A549 (cell line): ENCODE measurements at regions not wholly inside any gene's neighbourhood (a gene's known extent, or its start where the extent isn't known, plus 50 kb on each side); places are given as distances from the start of the nearest gene placed in this dataset.

ENCODE experiments used
- ATAC-seq, 2 experiments: fragments of 200-7000 bp in 1 of 2; fragments of >200 bp in 1 of 2; cut with Nextera tagmentation in 1 of 2; cut with Tn5 transposase in 1 of 2; 3 replicates each; pipeline versions ENCODE4 v1.8.0 to v1.9.1; 2018 to 2020; ENCODE audit warnings: mild to moderate bottlenecking in 1 of 2, moderate library complexity in 1 of 2
- CTCF ChIA-PET: fragments of 300-600 bp; sonication (Branson Sonifier 250); formaldehyde crosslinking; extraction: SDS; loops from one replicate; lab custom pipeline; 2021; ENCODE audit warnings: antibody characterized with exemption, inconsistent platforms; lab: Yijun Ruan, JAX
- POLR2A ChIA-PET: fragments of 350-600 bp; formaldehyde crosslinking; extraction: SDS; loops from one replicate; lab custom pipeline; 2021; ENCODE audit warnings: antibody characterized with exemption, inconsistent platforms; lab: Yijun Ruan, JAX
- DNase-seq, 2 experiments: peaks; one replicate each; pipeline versions ENCODE4 v3.0.0 to v3.0.0-alpha.2; 2011 to 2016; ENCODE audit warnings: low read depth in 1 of 2, low spot score in 1 of 2
- FAIRE-seq: peaks from 2 replicates; lab custom pipeline; 2011; peaks lifted over from hg19 to GRCh38; lab: Jason Lieb, UNC
- H3K27ac ChIP-seq, 2 experiments: fragments of >200 bp; sonication (Bioruptor Twin); formaldehyde crosslinking; 3 replicates each; pipeline ENCODE4 v1.5.1; 2016 to 2017
- H3K4me1 ChIP-seq: fragments of >200 bp; sonication (Bioruptor Twin); formaldehyde crosslinking; 3 replicates; pipeline ENCODE4 v1.6.1; 2016
- H3K4me2 ChIP-seq: fragments of >200 bp; sonication (Bioruptor Twin); formaldehyde crosslinking; 3 replicates; pipeline ENCODE4 v1.6.1; 2016
- H3K4me3 ChIP-seq: fragments of >200 bp; sonication (Bioruptor Twin); formaldehyde crosslinking; 3 replicates; pipeline ENCODE4 v1.5.1; 2016
- H3K9me3 ChIP-seq: fragments of >200 bp; sonication (Bioruptor Twin); formaldehyde crosslinking; 3 replicates; pipeline ENCODE4 v1.6.1; 2016
- CBX2 ChIP-seq: fragments of 200-600 bp; sonication (generic); IDR thresholded peaks from 2 replicates; pipeline ENCODE4 v1.6.1; 2016; ENCODE audit warnings: low read depth, mild to moderate bottlenecking, borderline replicate concordance
- EHMT2 ChIP-seq: fragments of 200-600 bp; sonication (generic); IDR thresholded peaks from 2 replicates; pipeline ENCODE4 v1.6.1; 2016; ENCODE audit warnings: antibody characterized with exemption, low read depth, mild to moderate bottlenecking, moderate library complexity
- FOSL2 ChIP-seq, 2 experiments: fragments of 450-650 bp in 1 of 2; fragments of >200 bp in 1 of 2; sonication (Bioruptor Twin) in 1 of 2; formaldehyde crosslinking; IDR thresholded peaks; 2 replicates each; pipeline versions ENCODE4 v1.5.0 to v1.6.1; 2016 to 2020; ENCODE audit warnings: mild to moderate bottlenecking in 1 of 2, moderate library complexity in 1 of 2
- HOXB13 ChIP-seq: fragments of 250-450 bp; sonication (Bioruptor Pico); IDR thresholded peaks from 2 replicates; pipeline ENCODE4 v1.5.0; 2020; ENCODE audit warnings: low read depth, mild to moderate bottlenecking, moderate library complexity
- JUNB ChIP-seq: fragments of >200 bp; sonication (Bioruptor Twin); formaldehyde crosslinking; IDR thresholded peaks from 2 replicates; pipeline ENCODE4 v1.6.1; 2016
- MAZ ChIP-seq: fragments of 150-350 bp; IDR thresholded peaks from 2 replicates; pipeline ENCODE4 v1.6.1; 2014; ENCODE audit warnings: antibody characterized with exemption, low read depth, low read length, borderline replicate concordance
- MYC ChIP-seq: IDR thresholded peaks from 2 replicates; pipeline ENCODE4 v1.6.1; 2012; ENCODE audit warnings: mild to moderate bottlenecking, inconsistent platforms, low read length, improper control_type of control experiment, borderline replicate concordance
- NR3C1 ChIP-seq: fragments of >200 bp; sonication (Bioruptor Twin); formaldehyde crosslinking; IDR thresholded peaks from 3 replicates; pipeline ENCODE4 v1.6.1; 2017
- POLR2AphosphoS2 ChIP-seq: conservative IDR thresholded peaks from 2 replicates; pipeline ENCODE4 v1.6.1; 2012; ENCODE audit warnings: low read length, improper control_type of control experiment, inconsistent platforms
- RCOR1 ChIP-seq: fragments of 150-350 bp; IDR thresholded peaks from 2 replicates; pipeline ENCODE4 v1.6.1; 2014; ENCODE audit warnings: antibody characterized with exemption, low read length, low read depth
- RNF2 ChIP-seq: fragments of 200-600 bp; sonication (generic); IDR thresholded peaks from 2 replicates; pipeline ENCODE4 v1.6.1; 2016; ENCODE audit warnings: low read depth, mild to moderate bottlenecking, antibody characterized with exemption, moderate library complexity, borderline replicate concordance
- SMC3 ChIP-seq: fragments of >200 bp; sonication (Bioruptor Twin); formaldehyde crosslinking; IDR thresholded peaks from 3 replicates; pipeline ENCODE4 v1.6.1; 2018; ENCODE audit warnings: inconsistent platforms
- ZNF302 ChIP-seq: fragments of 250-450 bp; sonication (Bioruptor Pico); IDR thresholded peaks from 2 replicates; pipeline ENCODE4 v1.9.0; 2021; ENCODE audit warnings: inconsistent platforms, mild to moderate bottlenecking, moderate library complexity
- WGBS: methylation state at CpG from one replicate; pipeline ENCODE4 v1.1.6; 2017; ENCODE audit errors: missing lambda C conversion rate; 5-methylcytosine and 5-hydroxymethylcytosine counted together
- TF ChIP-seq, protein P1 (sequence below): IDR thresholded peaks from 2 replicates; pipeline ENCODE4 v1.6.1; 2012
- TF ChIP-seq, protein P2 (sequence below): IDR thresholded peaks from 2 replicates; pipeline ENCODE4 v1.6.1; 2012
- TF ChIP-seq, protein P3 (sequence below): fragments of 250-450 bp; sonication (Bioruptor Pico); IDR thresholded peaks from 2 replicates; pipeline ENCODE4 v1.5.0; 2021; ENCODE audit warnings: mild to moderate bottlenecking, moderate library complexity, borderline replicate concordance
- TF ChIP-seq, protein P4 (sequence below): fragments of 250-450 bp; sonication (Bioruptor Pico); IDR thresholded peaks from 2 replicates; pipeline ENCODE4 v1.5.0; 2020; ENCODE audit warnings: low read depth, mild to moderate bottlenecking, moderate library complexity
- TF ChIP-seq, protein P5 (sequence below): fragments of 450-650 bp; IDR thresholded peaks from 2 replicates; pipeline ENCODE4 v1.6.1; 2014; ENCODE audit warnings: antibody characterized with exemption

DNA sequence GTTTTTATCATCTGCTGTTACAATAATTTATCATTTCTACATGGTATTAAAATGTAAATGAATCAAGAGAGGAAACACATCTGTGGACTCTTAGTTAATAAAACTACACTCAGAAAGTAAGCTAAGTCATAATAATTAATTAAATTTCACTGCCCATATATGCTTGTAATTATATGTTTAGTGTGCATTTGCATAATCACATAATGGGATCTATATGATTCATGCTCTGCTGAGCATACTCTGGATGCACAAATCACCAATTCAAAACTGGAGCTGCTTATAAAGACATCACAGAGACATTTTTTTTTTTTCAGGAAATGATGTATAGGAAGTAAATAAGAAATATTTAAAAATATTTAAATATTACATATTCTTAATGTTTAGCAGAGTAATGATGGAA lies 151.6 kb upstream of the STEAP4 start:
- CTCF ChIA-PET: interaction anchor here (0.7 to 1.0 kb wide), 2 partner anchors 8 to 215 kb away, joined by 3 read pairs; no protein-coding TSS in a partner anchor
- POLR2A ChIA-PET: no interaction called here
- ATAC-seq: no peak

DNA sequence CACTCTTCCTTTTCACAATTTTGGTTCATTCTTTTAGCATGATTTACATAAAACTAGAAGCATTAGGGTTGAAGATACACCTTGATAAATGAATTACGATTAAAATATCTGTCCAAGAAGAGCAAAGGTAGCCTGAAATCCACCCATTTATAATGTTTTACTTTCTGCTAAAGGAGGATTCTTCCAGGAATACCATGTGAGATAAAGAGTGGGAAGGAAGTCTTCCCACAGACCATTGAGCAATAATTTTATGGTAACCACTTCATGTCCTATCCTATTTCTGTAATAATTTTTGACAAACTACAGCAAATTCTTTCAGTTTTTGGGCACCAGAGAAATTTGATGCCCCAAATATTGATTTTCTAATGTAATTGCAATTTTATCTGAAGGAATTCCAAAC lies 150.6 kb upstream of the STEAP4 start:
- WGBS: 4% methylated on average over 1 of the region's 1 CpG
- CTCF ChIA-PET: no interaction called here
- no peak for FAIRE-seq

More for the DNA sequence above, 151.6 kb upstream of the STEAP4 start:
- H3K27ac ChIP-seq: no peak overlapping the region
- TF ChIP-seq, protein P1, sequence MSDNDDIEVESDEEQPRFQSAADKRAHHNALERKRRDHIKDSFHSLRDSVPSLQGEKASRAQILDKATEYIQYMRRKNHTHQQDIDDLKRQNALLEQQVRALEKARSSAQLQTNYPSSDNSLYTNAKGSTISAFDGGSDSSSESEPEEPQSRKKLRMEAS: no peak
- TF ChIP-seq EHMT2 (no peak), CBX2 (no peak)
- TF ChIP-seq, all 56 proteins: peak for 0
- no peak overlapping the region for H3K4me2 ChIP-seq
- DNase-seq: no peak
- H3K9me3 ChIP-seq: no peaks in the 10 kb centered on the region
- H3K4me3 ChIP-seq: no peak overlapping the region
- no peak for FAIRE-seq
- no peaks in the 10 kb centered on the region for H3K4me1 ChIP-seq

DNA sequence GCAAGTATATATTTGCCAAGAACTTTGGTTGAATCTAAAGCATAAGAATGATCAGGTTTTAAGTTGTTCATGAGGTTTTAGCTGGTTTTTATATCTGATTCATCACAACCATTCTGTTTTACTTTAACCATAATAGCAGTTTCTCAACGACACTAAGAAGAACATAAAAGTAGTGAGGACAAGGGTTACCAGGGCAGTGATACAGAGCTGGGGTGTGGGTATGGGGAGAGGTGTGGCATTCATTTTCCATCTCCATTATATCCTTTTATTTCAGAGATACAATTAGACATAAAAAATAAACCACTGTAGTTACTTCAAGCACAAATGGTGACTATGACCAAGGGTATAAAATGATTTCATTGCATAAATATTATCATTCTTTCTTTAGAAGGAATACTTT lies 149.8 kb upstream of the STEAP4 start:
- ATAC-seq (no peak), DNase-seq (no peak), FAIRE-seq (no peak)
- Histone ChIP-seq H3K4me3 (no peak overlapping the region), H3K4me2 (no peak overlapping the region), H3K27ac (no peak overlapping the region), H3K4me1 (no peaks in the 10 kb centered on the region), H3K9me3 (no peaks in the 10 kb centered on the region)
- TF ChIP-seq FOSL2 (IDR thresholded peaks at IDR 0.05) (no peak), FOSL2 (CRISPR knock-in tag; IDR thresholded peaks at IDR 0.05) (no peak), MAZ (no peak), POLR2AphosphoS2 (no peak), MYC (no peak)
- TF ChIP-seq, protein P2, sequence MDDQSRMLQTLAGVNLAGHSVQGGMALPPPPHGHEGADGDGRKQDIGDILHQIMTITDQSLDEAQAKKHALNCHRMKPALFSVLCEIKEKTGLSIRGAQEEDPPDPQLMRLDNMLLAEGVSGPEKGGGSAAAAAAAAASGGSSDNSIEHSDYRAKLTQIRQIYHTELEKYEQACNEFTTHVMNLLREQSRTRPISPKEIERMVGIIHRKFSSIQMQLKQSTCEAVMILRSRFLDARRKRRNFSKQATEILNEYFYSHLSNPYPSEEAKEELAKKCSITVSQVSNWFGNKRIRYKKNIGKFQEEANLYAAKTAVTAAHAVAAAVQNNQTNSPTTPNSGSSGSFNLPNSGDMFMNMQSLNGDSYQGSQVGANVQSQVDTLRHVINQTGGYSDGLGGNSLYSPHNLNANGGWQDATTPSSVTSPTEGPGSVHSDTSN: no peak
- TF ChIP-seq, protein P3, sequence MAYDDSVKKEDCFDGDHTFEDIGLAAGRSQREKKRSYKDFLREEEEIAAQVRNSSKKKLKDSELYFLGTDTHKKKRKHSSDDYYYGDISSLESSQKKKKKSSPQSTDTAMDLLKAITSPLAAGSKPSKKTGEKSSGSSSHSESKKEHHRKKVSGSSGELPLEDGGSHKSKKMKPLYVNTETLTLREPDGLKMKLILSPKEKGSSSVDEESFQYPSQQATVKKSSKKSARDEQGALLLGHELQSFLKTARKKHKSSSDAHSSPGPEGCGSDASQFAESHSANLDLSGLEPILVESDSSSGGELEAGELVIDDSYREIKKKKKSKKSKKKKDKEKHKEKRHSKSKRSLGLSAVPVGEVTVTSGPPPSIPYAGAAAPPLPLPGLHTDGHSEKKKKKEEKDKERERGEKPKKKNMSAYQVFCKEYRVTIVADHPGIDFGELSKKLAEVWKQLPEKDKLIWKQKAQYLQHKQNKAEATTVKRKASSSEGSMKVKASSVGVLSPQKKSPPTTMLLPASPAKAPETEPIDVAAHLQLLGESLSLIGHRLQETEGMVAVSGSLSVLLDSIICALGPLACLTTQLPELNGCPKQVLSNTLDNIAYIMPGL (CRISPR knock-in tag): no peak
- CTCF ChIA-PET: no interaction called here
- 7% methylated on average over 1 of the region's 1 CpG for WGBS
- POLR2A ChIA-PET: no interaction called here

More for the DNA sequence above, 150.6 kb upstream of the STEAP4 start:
- no peak for ATAC-seq
- H3K4me2 ChIP-seq: no peak overlapping the region
- H3K4me3 ChIP-seq: no peak overlapping the region
- POLR2A ChIA-PET: interaction anchor here (0.6 kb wide), 1 partner anchor 230 kb away, joined by 4 read pairs; no protein-coding TSS in a partner anchor
- no peak overlapping the region for H3K27ac ChIP-seq
- TF ChIP-seq RCOR1: no peak
- no peak for TF ChIP-seq MYC
- TF ChIP-seq RNF2: no peak
- TF ChIP-seq NR3C1: no peak
- TF ChIP-seq JUNB: no peak
- TF ChIP-seq EHMT2: no peak
- no peak for TF ChIP-seq HOXB13
- TF ChIP-seq, protein P4, sequence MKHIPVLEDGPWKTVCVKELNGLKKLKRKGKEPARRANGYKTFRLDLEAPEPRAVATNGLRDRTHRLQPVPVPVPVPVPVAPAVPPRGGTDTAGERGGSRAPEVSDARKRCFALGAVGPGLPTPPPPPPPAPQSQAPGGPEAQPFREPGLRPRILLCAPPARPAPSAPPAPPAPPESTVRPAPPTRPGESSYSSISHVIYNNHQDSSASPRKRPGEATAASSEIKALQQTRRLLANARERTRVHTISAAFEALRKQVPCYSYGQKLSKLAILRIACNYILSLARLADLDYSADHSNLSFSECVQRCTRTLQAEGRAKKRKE (CRISPR knock-in tag): no peak
- TF ChIP-seq ZNF302 (CRISPR knock-in tag): no peak
- TF ChIP-seq, protein P5, sequence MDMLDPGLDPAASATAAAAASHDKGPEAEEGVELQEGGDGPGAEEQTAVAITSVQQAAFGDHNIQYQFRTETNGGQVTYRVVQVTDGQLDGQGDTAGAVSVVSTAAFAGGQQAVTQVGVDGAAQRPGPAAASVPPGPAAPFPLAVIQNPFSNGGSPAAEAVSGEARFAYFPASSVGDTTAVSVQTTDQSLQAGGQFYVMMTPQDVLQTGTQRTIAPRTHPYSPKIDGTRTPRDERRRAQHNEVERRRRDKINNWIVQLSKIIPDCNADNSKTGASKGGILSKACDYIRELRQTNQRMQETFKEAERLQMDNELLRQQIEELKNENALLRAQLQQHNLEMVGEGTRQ: no peak
- TF ChIP-seq, protein P3 (CRISPR knock-in tag): no peak
- TF ChIP-seq SMC3: no peak
- no peaks in the 10 kb centered on the region for H3K4me1 ChIP-seq
- DNase-seq: no peak
- no peaks in the 10 kb centered on the region for H3K9me3 ChIP-seq
